ENCODE measurements at regions not wholly inside any gene's neighbourhood (a gene's known extent, or its start where the extent isn't known, plus 50 kb on each side); places are given as distances from the start of the nearest gene placed in this dataset.

DNA sequence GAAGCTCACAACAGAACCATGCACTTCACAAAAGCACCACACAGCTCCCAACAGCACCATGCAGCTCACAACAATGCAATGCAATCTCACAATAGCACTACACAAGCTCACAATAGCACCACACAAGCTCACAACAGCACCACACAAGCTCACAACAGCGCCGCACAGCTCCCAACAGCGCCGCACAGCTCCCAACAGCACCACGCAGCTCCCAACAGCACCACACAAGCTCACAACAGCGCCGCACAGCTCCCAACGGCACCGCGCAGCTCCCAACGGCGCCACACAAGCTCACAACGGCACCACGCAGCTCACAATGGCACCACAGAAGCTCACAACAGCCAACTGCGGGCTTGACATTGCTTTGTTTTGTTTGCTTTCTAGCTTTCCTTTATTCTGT, 198.1 kb downstream of the DLL1 start:
- TF ChIP-seq, protein P1, sequence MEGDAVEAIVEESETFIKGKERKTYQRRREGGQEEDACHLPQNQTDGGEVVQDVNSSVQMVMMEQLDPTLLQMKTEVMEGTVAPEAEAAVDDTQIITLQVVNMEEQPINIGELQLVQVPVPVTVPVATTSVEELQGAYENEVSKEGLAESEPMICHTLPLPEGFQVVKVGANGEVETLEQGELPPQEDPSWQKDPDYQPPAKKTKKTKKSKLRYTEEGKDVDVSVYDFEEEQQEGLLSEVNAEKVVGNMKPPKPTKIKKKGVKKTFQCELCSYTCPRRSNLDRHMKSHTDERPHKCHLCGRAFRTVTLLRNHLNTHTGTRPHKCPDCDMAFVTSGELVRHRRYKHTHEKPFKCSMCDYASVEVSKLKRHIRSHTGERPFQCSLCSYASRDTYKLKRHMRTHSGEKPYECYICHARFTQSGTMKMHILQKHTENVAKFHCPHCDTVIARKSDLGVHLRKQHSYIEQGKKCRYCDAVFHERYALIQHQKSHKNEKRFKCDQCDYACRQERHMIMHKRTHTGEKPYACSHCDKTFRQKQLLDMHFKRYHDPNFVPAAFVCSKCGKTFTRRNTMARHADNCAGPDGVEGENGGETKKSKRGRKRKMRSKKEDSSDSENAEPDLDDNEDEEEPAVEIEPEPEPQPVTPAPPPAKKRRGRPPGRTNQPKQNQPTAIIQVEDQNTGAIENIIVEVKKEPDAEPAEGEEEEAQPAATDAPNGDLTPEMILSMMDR (conservative IDR thresholded peaks at IDR 0.05; ENCODE audit: low read depth, low read length) = no peak
- TF ChIP-seq EZH2 (IDR thresholded peaks at IDR 0.05; ENCODE audit: borderline replicate concordance, low read depth, low read length, poor library complexity, severe bottlenecking) = no peak
